GM21526 (cell line): ENCODE measurements at regions not wholly inside any gene's neighbourhood (a gene's known extent, or its start where the extent isn't known, plus 50 kb on each side); places are given as distances from the start of the nearest gene placed in this dataset.
"Not testable (repeated sequence)": the region's sequence is repeated elsewhere in the genome, so short reads cannot be mapped to it uniquely, and the experiment has no call there.

Experiments used
- ATAC-seq: cut with Tn5 transposase; IDR thresholded peaks from one replicate; pipeline ENCODE4 v1.9.1; 2021; ENCODE audit warnings: moderate library complexity; ENCODE audit not compliant: unreplicated experiment, low FRiP score

- ATAC-seq = not testable (repeated sequence)
Observed at GRCh38 chr10:87416892-87417291, 59.3 kb downstream of the NUTM2D start.

GRCh38 chr10:87422641-87423040 is 65.1 kb downstream of the NUTM2D start:
- not testable (repeated sequence) for ATAC-seq

GRCh38 chr10:87424697-87425373 is 67.3 kb downstream of the NUTM2D start:
- ATAC-seq = not testable (repeated sequence)

GRCh38 chr10:87433836-87434235 is 70.9 kb upstream of the MINPP1 start:
- not testable (repeated sequence) for ATAC-seq

- not testable (repeated sequence) for ATAC-seq
Observed at GRCh38 chr10:87435295-87435826, 69.3 kb upstream of the MINPP1 start.

- ATAC-seq = peak; percentile 62
Observed at GRCh38 chr10:87436104-87436503, 68.6 kb upstream of the MINPP1 start.

- ATAC-seq = not testable (repeated sequence)
Observed at GRCh38 chr10:87437450-87437849, 67.2 kb upstream of the MINPP1 start.
